GM10248 (cell line): ENCODE measurements at regions not wholly inside any gene's neighbourhood (a gene's known extent, or its start where the extent isn't known, plus 50 kb on each side); places are given as distances from the start of the nearest gene placed in this dataset.
"Not testable (repeated sequence)": the region's sequence is repeated elsewhere in the genome, so short reads cannot be mapped to it uniquely, and the experiment has no call there.

Experiments
- CTCF ChIA-PET: fragments of 300-600 bp; sonication (Branson Sonifier 250); formaldehyde crosslinking; extraction: SDS; loops from one replicate; lab custom pipeline; 2021; ENCODE audit warnings: antibody characterized with exemption; lab: Yijun Ruan, JAX
- POLR2A ChIA-PET: fragments of 350-650 bp; sonication (Branson Sonifier 250); formaldehyde crosslinking; extraction: SDS; loops from one replicate; lab custom pipeline; 2020; ENCODE audit warnings: antibody characterized with exemption; lab: Yijun Ruan, JAX
- DNase-seq: peaks from one replicate; pipeline ENCODE4 v3.0.0; 2012; ENCODE audit errors: extremely low spot score
- CTCF ChIP-seq: IDR thresholded peaks from 2 replicates; pipeline ENCODE4 v1.5.1; 2012; ENCODE audit warnings: mild to moderate bottlenecking, low read depth; ENCODE audit errors: extremely low read depth, missing control alignments, control extremely low read depth

DNA sequence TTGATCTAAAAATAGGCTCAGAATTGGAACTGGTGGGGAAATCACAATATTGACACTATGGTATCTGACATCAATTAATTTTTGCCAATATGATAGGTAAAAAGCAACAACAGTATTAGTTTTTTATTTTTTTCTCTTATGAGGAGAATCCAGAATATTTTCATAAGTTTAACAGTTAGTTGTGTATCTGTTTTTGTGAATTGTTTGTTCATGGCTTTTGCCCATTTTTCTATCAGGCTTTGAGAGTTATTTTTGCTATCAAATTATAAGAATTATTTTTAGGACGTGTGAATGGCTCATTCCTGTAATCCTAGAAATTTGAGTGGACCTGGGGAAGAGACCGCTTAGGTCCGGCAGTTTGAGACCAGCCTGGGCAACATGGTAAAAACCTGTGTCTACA is 608.6 kb upstream of the ADGRB3 start:
- ChIA-PET POLR2A (no interaction called here), CTCF (no interaction called here)
- no peak for DNase-seq
- TF ChIP-seq CTCF, result no peak

DNA sequence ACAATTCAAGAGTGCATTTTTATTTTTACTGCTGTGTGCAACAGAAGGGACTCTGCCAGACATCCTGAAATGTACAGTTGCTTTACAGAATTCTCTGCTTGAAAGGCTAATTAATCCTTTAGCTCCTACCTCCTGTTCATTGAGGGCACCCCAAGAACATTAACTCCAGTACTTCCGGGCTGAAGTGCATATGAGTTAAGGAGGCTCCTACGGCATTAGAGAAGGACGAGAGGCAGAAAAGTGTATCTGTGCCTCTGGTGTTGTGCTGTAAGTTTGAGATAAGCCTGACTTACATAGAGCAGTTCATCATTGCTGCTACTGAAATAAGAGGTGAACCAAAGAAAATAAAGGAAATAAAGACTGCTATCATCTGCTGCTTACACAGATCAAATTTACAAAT is 609.3 kb upstream of the ADGRB3 start:
- ChIA-PET POLR2A (no interaction called here), CTCF (no interaction called here)

DNA sequence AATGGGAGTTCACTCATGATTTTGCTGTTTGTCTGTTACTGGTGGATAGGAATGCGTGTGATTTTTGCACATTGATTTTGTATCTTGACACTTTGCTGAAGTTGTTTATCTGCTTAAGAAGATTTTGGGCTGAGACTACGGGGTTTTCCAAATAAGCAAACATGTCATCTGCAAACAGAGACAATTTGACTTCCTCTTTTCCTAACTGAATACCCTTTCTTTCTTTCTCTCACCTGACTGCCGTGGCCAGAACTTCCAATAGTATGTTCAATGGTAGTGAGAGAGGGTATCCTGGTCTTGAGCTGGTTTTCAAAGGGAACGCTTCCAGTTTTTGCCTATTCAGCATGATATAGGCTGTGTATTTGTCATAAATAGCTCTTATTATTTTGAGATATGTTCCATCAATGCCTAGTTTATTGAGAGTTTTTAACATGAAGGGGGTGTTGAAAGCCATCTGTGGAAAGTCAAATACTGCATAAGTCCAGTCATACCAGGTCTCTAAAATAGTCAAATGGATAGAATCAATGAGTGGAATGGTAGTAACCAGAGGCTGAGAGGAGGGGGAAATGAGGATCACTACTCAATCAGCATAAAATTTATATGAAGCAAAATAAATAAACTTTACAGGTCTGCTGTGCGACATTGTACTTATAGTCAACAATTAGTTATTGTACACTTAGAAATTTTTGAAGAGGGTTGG is 610.4 kb upstream of the ADGRB3 start:
- DNase-seq, result no peak
- CTCF ChIA-PET, result no interaction called here
- no peak for TF ChIP-seq CTCF
- POLR2A ChIA-PET, result no interaction called here

More for the DNA sequence above, 609.3 kb upstream of the ADGRB3 start:
- no peak for DNase-seq
- TF ChIP-seq CTCF, result no peak

DNA sequence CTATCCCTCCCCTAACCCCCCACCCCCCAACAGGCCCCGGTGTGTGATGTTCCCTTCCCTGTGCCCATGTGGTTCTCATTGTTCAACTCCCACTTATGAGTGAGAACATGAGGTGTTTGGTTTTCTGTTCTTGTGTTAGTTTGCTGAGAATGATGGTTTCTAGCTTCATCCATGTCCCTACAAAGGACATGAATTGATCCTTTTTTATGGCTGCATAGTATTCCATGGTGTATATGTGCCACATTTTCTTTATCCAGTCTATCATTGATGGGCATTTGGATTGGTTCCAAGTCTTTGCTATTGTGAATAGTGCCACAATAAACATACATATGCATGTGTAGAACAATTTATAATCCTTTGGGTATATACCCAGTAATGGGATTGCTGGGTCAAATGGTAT is 612.1 kb upstream of the ADGRB3 start:
- DNase-seq, POLR2A ChIA-PET, CTCF ChIA-PET: not testable (repeated sequence)

DNA sequence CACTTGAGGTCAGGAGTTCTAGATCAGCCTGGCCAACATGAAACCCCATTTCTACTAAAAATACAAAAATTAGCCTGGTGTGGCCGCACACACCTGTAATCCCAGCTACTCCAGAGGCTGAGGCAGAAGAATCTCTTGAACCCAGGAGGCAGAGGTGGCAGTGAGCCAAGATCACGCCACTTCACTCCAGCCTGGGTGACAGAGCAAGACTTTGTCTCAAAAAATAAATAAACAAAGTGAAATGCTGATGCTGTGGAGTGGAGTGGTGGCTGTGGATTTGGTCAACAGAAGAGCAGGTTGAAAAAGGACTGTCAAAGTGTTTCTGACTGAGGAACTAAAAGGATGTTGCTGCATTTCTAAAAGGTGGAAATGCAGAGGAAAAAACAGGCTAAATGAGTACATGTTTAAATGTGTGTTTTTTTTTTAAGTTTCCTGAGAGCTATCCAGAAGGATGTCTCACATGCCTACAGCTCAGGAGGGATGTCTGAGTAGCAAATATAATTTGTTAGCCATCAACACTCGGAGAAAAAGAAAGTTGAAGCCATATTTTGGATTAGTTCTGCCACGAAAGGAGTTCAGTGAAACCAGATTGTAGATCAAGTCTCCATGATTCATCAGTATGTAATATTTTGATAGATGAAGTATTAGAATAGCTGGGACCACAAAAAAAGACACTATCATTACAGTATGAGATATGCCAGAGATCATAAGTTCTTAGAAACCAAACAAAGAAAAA is 621.1 kb upstream of the ADGRB3 start:
- ChIA-PET POLR2A (no interaction called here), CTCF (interaction anchor here (1.0 kb wide), 1 partner anchor 47 kb away, joined by 3 read pairs; no protein-coding TSS in a partner anchor)
- no peak for TF ChIP-seq CTCF
- no peak for DNase-seq

DNA sequence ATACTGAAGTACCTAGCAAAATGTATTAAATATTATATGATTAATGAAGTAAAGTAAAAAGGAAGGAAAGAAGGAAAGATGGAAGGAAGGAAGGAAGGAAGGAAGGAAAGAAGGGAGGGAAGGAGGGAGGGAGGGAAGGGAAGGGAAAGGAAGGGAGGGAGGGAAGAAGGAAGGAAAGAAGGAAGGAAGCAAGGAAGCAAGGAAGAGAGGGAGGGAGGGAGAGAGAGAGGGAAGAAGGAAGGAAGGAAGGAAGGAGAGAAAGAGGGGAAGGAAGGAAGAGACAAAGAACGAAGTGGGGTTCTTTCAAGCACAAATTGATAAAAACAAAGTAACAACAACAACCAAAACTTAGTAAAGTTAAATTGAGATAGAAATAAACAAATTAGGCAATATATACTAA is 622.3 kb upstream of the ADGRB3 start:
- POLR2A ChIA-PET, result no interaction called here
- no peak for TF ChIP-seq CTCF
- no peak for DNase-seq
- CTCF ChIA-PET, result no interaction called here

- CTCF ChIA-PET, result no interaction called here
- TF ChIP-seq CTCF, result no peak
- POLR2A ChIA-PET, result no interaction called here
Observed at GRCh38 chr6:68010936-68011335, 624.1 kb upstream of the ADGRB3 start.

More at GRCh38 chr6:68010936-68011335, 624.1 kb upstream of the ADGRB3 start:
- DNase-seq, result no peak
